Smooth muscle cell (in vitro differentiated cells): ENCODE measurements at regions not wholly inside any gene's neighbourhood (a gene's known extent, or its start where the extent isn't known, plus 50 kb on each side); places are given as distances from the start of the nearest gene placed in this dataset.

Source experiments
- DNase-seq: peaks from one replicate; lab custom pipeline; 2025; ENCODE audit not compliant: unreplicated experiment; lab: John Stamatoyannopoulos, UW
- H2AFZ ChIP-seq: fragments of 200-600 bp; sonication (generic); 2 replicates; pipeline ENCODE4 v1.6.0; 2016; ENCODE audit warnings: antibody characterized with exemption, low read depth, mild to moderate bottlenecking
- H3F3A ChIP-seq: fragments of 200-600 bp; sonication (generic); 2 replicates; pipeline ENCODE4 v1.6.0; 2017; ENCODE audit warnings: antibody characterized with exemption, low read depth
- H3K27ac ChIP-seq: fragments of 200-600 bp; sonication (generic); 2 replicates; pipeline ENCODE4 v1.5.1; 2016; ENCODE audit warnings: low read depth, mild to moderate bottlenecking
- H3K27me3 ChIP-seq: fragments of 200-600 bp; sonication (generic); 2 replicates; pipeline ENCODE4 v1.6.1; 2016; ENCODE audit warnings: low read depth, mild to moderate bottlenecking
- H3K36me3 ChIP-seq: fragments of 200-600 bp; sonication (generic); 2 replicates; pipeline ENCODE4 v1.5.1; 2016; ENCODE audit warnings: low read depth
- H3K4me1 ChIP-seq: fragments of 200-600 bp; sonication (generic); 2 replicates; pipeline ENCODE4 v1.5.1; 2016; ENCODE audit warnings: low read depth
- H3K4me2 ChIP-seq: fragments of 200-600 bp; sonication (generic); 2 replicates; pipeline ENCODE4 v1.6.0; 2016; ENCODE audit warnings: mild to moderate bottlenecking
- H3K4me3 ChIP-seq: fragments of 200-600 bp; sonication (generic); 2 replicates; pipeline ENCODE4 v1.5.1; 2016; ENCODE audit warnings: mild to moderate bottlenecking
- H3K79me2 ChIP-seq: fragments of 200-600 bp; sonication (generic); 2 replicates; pipeline ENCODE4 v1.6.0; 2016; ENCODE audit warnings: low read depth, mild to moderate bottlenecking
- H3K9ac ChIP-seq: fragments of 200-600 bp; sonication (generic); 2 replicates; pipeline ENCODE4 v1.6.0; 2016; ENCODE audit warnings: low read depth
- H3K9me3 ChIP-seq: fragments of 200-600 bp; sonication (generic); replicated peaks from 2 replicates; pipeline ENCODE4 v1.5.1; 2016; ENCODE audit warnings: low read depth
- H4K20me1 ChIP-seq: fragments of 200-600 bp; sonication (generic); 2 replicates; pipeline ENCODE4 v1.6.0; 2016; ENCODE audit warnings: low read depth
- WGBS: methylation state at CpG from one replicate; pipeline ENCODE4 v1.1.7; 2016; ENCODE audit warnings: low lambda C conversion rate; 5-methylcytosine and 5-hydroxymethylcytosine counted together
- TF ChIP-seq, protein P1 (sequence below): fragments of 200-600 bp; sonication (generic); IDR thresholded peaks from 2 replicates; pipeline ENCODE4 v1.5.1; 2017; ENCODE audit warnings: borderline replicate concordance, mild to moderate bottlenecking, antibody characterized with exemption; ENCODE audit not compliant: insufficient read depth, poor library complexity, severe bottlenecking

GRCh38 chr20:11011653-11012052, 337.9 kb upstream of the JAG1 start:
- Histone ChIP-seq H3F3A (no peaks in the 10 kb centered on the region), H3K27me3 (no peaks in the 10 kb centered on the region), H3K27ac (no peak overlapping the region), H3K4me3 (no peak overlapping the region), H3K79me2 (no peaks in the 10 kb centered on the region), H3K9ac (no peak overlapping the region), H3K4me2 (no peak overlapping the region), H2AFZ (no peak overlapping the region), H3K36me3 (no peaks in the 10 kb centered on the region), H4K20me1 (no peaks in the 10 kb centered on the region), H3K4me1 (no peaks in the 10 kb centered on the region), H3K9me3 (no peaks in the 10 kb centered on the region)
- no peak for DNase-seq
- TF ChIP-seq, protein P1, sequence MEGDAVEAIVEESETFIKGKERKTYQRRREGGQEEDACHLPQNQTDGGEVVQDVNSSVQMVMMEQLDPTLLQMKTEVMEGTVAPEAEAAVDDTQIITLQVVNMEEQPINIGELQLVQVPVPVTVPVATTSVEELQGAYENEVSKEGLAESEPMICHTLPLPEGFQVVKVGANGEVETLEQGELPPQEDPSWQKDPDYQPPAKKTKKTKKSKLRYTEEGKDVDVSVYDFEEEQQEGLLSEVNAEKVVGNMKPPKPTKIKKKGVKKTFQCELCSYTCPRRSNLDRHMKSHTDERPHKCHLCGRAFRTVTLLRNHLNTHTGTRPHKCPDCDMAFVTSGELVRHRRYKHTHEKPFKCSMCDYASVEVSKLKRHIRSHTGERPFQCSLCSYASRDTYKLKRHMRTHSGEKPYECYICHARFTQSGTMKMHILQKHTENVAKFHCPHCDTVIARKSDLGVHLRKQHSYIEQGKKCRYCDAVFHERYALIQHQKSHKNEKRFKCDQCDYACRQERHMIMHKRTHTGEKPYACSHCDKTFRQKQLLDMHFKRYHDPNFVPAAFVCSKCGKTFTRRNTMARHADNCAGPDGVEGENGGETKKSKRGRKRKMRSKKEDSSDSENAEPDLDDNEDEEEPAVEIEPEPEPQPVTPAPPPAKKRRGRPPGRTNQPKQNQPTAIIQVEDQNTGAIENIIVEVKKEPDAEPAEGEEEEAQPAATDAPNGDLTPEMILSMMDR = no peak

- H2AFZ ChIP-seq = no peak overlapping the region
- no peaks in the 10 kb centered on the region for H3K36me3 ChIP-seq
- no peak overlapping the region for H3K9ac ChIP-seq
- TF ChIP-seq, protein P1 = no peak
- H3K4me1 ChIP-seq = no peaks in the 10 kb centered on the region
- H3F3A ChIP-seq = no peaks in the 10 kb centered on the region
- H3K4me3 ChIP-seq = no peak overlapping the region
- no peaks in the 10 kb centered on the region for H4K20me1 ChIP-seq
- 74% methylated on average over 2 of the region's 2 CpGs for whole genome bisulfite sequencing
- H3K4me2 ChIP-seq = no peak overlapping the region
- no peaks in the 10 kb centered on the region for H3K27me3 ChIP-seq
- no peaks in the 10 kb centered on the region for H3K9me3 ChIP-seq
- no peak for DNase-seq
- H3K27ac ChIP-seq = no peak overlapping the region
- H3K79me2 ChIP-seq = no peaks in the 10 kb centered on the region
Observed at GRCh38 chr20:11012975-11013374, 339.2 kb upstream of the JAG1 start.

GRCh38 chr20:11013801-11014200, 340.0 kb upstream of the JAG1 start:
- Histone ChIP-seq H3F3A (no peaks in the 10 kb centered on the region), H3K9me3 (no peaks in the 10 kb centered on the region), H3K27me3 (no peaks in the 10 kb centered on the region), H3K4me3 (no peak overlapping the region), H3K9ac (no peak overlapping the region), H3K79me2 (no peaks in the 10 kb centered on the region), H4K20me1 (no peaks in the 10 kb centered on the region), H2AFZ (no peak overlapping the region), H3K27ac (no peak overlapping the region), H3K36me3 (no peaks in the 10 kb centered on the region), H3K4me1 (no peaks in the 10 kb centered on the region), H3K4me2 (no peak overlapping the region)
- WGBS = 100% methylated on average over 1 of the region's 1 CpG
- TF ChIP-seq, protein P1 = no peak
- DNase-seq = no peak

- Histone ChIP-seq H3F3A (no peaks in the 10 kb centered on the region), H3K27me3 (no peaks in the 10 kb centered on the region), H3K79me2 (no peaks in the 10 kb centered on the region), H3K36me3 (no peaks in the 10 kb centered on the region), H4K20me1 (no peaks in the 10 kb centered on the region), H3K4me1 (no peaks in the 10 kb centered on the region), H3K27ac (no peak overlapping the region), H3K4me2 (no peak overlapping the region), H3K9ac (no peak overlapping the region), H2AFZ (no peak overlapping the region), H3K4me3 (no peak overlapping the region), H3K9me3 (no peaks in the 10 kb centered on the region)
- TF ChIP-seq, protein P1 = no peak
- 87% methylated on average over 4 of the region's 4 CpGs for WGBS
- DNase-seq = no peak
Observed at GRCh38 chr20:11015440-11015839, 341.6 kb upstream of the JAG1 start.
